22Rv1 (cell line): ENCODE measurements at regions not wholly inside any gene's neighbourhood (a gene's known extent, or its start where the extent isn't known, plus 50 kb on each side); places are given as distances from the start of the nearest gene placed in this dataset.

Source experiments
- CTCF ChIP-seq: fragments of 450-650 bp; IDR thresholded peaks from 2 replicates; pipeline ENCODE4 v1.5.1; 2017; ENCODE audit warnings: mild to moderate bottlenecking
- ZFX ChIP-seq: fragments of 450-650 bp; IDR thresholded peaks from 2 replicates; pipeline ENCODE4 v1.6.1; 2017; ENCODE audit warnings: antibody characterized with exemption, borderline replicate concordance

- TF ChIP-seq CTCF, result no peak
- TF ChIP-seq ZFX, result no peak
These were observed 133.8 kb upstream of the PFKP start for GRCh38 chr10:2933519-2933918.
